HepG2 (cell line): ENCODE measurements at regions not wholly inside any gene's neighbourhood (a gene's known extent, or its start where the extent isn't known, plus 50 kb on each side); places are given as distances from the start of the nearest gene placed in this dataset.

Source experiments
- ATAC-seq: fragments of 200-7000 bp; cut with Tn5 transposase; 3 replicates; pipeline ENCODE4 v1.9.1; 2020; ENCODE audit warnings: mild to moderate bottlenecking, moderate library complexity
- BruUV-seq: library from RNA; stranded (reverse); fragments of 400-500 nt; replicated peaks from 2 replicates; lab custom pipeline; 2021; lab: Mats Ljungman, UMichigan
- CTCF ChIA-PET: fragments of 300-600 bp; formaldehyde crosslinking; extraction: SDS; loops from one replicate; lab custom pipeline; 2021; ENCODE audit warnings: low total read pairs, inconsistent platforms, low intra/inter-chr PET ratio; lab: Yijun Ruan, JAX
- POLR2A ChIA-PET: fragments of 350-600 bp; sonication (Branson Sonifier 250); formaldehyde crosslinking; loops from one replicate; lab custom pipeline; 2020; ENCODE audit warnings: antibody characterized with exemption, inconsistent platforms; lab: Yijun Ruan, JAX
- DNase-seq: peaks from one replicate; pipeline ENCODE4 v3.0.0-alpha.2; 2015; ENCODE audit warnings: low spot score
- FAIRE-seq: peaks from 3 replicates; lab custom pipeline; 2011; peaks lifted over from hg19 to GRCh38; lab: Jason Lieb, UNC
- H2AFZ ChIP-seq: one replicate; pipeline ENCODE4 v1.6.1; 2011; ENCODE audit warnings: low read length, inconsistent platforms
- H3K27ac ChIP-seq: fragments of 300-600 bp; 3 replicates; pipeline ENCODE4 v1.8.0; 2011; ENCODE audit warnings: mixed run types, mild to moderate bottlenecking, mixed read lengths, low read length, inconsistent platforms; ENCODE audit not compliant: insufficient read depth; ENCODE audit errors: extremely low read length
- H3K27me3 ChIP-seq, 2 experiments: fragments of 200-600 bp in 1 of 2; 2 replicates in 1 of 2; 3 replicates in 1 of 2; pipeline versions ENCODE4 v1.6.0 to v1.8.0; 2011; ENCODE audit warnings: low read length in 2 of 2, mild to moderate bottlenecking in 2 of 2, moderate library complexity in 2 of 2, inconsistent platforms in 1 of 2; ENCODE audit not compliant: insufficient read depth in 2 of 2, control insufficient read depth in 1 of 2
- H3K36me3 ChIP-seq, 2 experiments: fragments of 200-600 bp in 1 of 2; replicated peaks in 1 of 2; 2 replicates in 1 of 2; 3 replicates in 1 of 2; pipeline versions ENCODE4 v1.5.1 to v1.8.0; 2011; ENCODE audit warnings: low read length in 2 of 2, inconsistent platforms in 1 of 2; ENCODE audit not compliant: insufficient read depth in 2 of 2, control insufficient read depth in 1 of 2
- H3K4me1 ChIP-seq: 2 replicates; pipeline ENCODE4 v1.5.1; 2012; ENCODE audit warnings: low read length, inconsistent platforms; ENCODE audit not compliant: insufficient read depth
- H3K4me2 ChIP-seq: 2 replicates; pipeline ENCODE4 v1.6.0; 2011; ENCODE audit warnings: low read depth, low read length, inconsistent platforms
- H3K4me3 ChIP-seq, 3 experiments: fragments of 200-600 bp in 1 of 3; sonication (generic), shearing (Covaris generic) in 1 of 3; replicated peaks in 1 of 3; 2 replicates each; pipeline ENCODE4 v1.5.1; 2011 to 2016; ENCODE audit warnings: low read length in 3 of 3, inconsistent platforms in 2 of 3, low read depth in 2 of 3, mild to moderate bottlenecking in 2 of 3, control low read depth in 1 of 3, mixed read lengths in 1 of 3; ENCODE audit not compliant: insufficient read depth in 1 of 3
- H3K79me2 ChIP-seq: one replicate; pipeline ENCODE4 v1.6.1; 2011; ENCODE audit warnings: low read length, inconsistent platforms; ENCODE audit not compliant: insufficient read depth
- H3K9ac ChIP-seq: 2 replicates; pipeline ENCODE4 v1.6.0; 2011; ENCODE audit warnings: mild to moderate bottlenecking, low read depth, low read length, inconsistent platforms; ENCODE audit not compliant: insufficient read depth
- H3K9me3 ChIP-seq: 2 replicates; pipeline ENCODE4 v1.5.1; 2012; ENCODE audit warnings: mild to moderate bottlenecking, low read length
- H4K20me1 ChIP-seq: 2 replicates; pipeline ENCODE4 v1.6.0; 2011; ENCODE audit warnings: inconsistent platforms, mild to moderate bottlenecking, low read length, moderate library complexity; ENCODE audit not compliant: insufficient read depth
- ATM ChIP-seq: fragments of 450-650 bp; IDR thresholded peaks from 2 replicates; pipeline ENCODE4 v1.7.1; 2017; ENCODE audit warnings: mild to moderate bottlenecking, borderline replicate concordance
- MAFK ChIP-seq, 2 experiments: IDR thresholded peaks in 1 of 2; conservative IDR thresholded peaks in 1 of 2; 2 replicates each; pipeline ENCODE4 v1.6.1; 2011; ENCODE audit warnings: improper control_type of control experiment in 2 of 2, low read length in 2 of 2
- in situ Hi-C: cut with HindIII; loops from 2 replicates; pipeline ENCODE4 v1.10.0; 2017; ENCODE audit warnings: low pct_unique_long_range_greater_than_20kb; ENCODE audit not compliant: extremely low pct_ligation_motif_present
- intact Hi-C: fragments of 100-400 bp; cut with micrococcal nuclease; formaldehyde crosslinking; loops from one replicate; pipeline ENCODE4 v1.10.0; 2022; ENCODE audit not compliant: unreplicated experiment
- TF ChIP-seq, protein P1 (sequence below): sonication (generic); formaldehyde crosslinking; IDR thresholded peaks from 2 replicates; pipeline ENCODE4 v1.4.0; 2020; ENCODE audit warnings: mild to moderate bottlenecking, missing genetic modification reagents
- TF ChIP-seq, protein P2 (sequence below): sonication (generic); formaldehyde crosslinking; IDR thresholded peaks from 2 replicates; pipeline ENCODE4 v1.8.1; 2022; ENCODE audit warnings: mild to moderate bottlenecking, missing genetic modification reagents
- TF ChIP-seq, protein P3 (sequence below): sonication (generic); formaldehyde crosslinking; IDR thresholded peaks from 2 replicates; pipeline ENCODE4 v1.9.0; 2021; ENCODE audit warnings: missing genetic modification reagents, borderline replicate concordance

DNA sequence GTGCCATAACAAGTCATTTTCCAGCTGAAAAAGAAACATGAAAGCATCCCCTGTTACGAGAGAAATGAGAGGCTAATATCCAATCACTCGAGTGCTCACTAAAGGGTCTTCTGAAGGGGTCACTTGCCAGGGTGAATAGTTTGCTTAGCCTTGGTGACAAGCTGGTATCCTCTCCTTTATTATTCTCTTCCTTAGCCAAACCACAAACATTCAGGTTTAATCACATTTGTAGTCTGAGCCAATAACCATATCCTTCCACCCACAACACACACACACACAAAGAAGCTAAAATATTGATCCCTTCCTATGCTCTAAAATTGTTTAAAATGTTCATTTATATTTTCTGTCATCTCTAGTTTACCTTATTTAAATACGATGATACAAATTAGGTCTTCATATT, 240.5 kb upstream of the TMCO5A start (continued):
- TF ChIP-seq, protein P1, sequence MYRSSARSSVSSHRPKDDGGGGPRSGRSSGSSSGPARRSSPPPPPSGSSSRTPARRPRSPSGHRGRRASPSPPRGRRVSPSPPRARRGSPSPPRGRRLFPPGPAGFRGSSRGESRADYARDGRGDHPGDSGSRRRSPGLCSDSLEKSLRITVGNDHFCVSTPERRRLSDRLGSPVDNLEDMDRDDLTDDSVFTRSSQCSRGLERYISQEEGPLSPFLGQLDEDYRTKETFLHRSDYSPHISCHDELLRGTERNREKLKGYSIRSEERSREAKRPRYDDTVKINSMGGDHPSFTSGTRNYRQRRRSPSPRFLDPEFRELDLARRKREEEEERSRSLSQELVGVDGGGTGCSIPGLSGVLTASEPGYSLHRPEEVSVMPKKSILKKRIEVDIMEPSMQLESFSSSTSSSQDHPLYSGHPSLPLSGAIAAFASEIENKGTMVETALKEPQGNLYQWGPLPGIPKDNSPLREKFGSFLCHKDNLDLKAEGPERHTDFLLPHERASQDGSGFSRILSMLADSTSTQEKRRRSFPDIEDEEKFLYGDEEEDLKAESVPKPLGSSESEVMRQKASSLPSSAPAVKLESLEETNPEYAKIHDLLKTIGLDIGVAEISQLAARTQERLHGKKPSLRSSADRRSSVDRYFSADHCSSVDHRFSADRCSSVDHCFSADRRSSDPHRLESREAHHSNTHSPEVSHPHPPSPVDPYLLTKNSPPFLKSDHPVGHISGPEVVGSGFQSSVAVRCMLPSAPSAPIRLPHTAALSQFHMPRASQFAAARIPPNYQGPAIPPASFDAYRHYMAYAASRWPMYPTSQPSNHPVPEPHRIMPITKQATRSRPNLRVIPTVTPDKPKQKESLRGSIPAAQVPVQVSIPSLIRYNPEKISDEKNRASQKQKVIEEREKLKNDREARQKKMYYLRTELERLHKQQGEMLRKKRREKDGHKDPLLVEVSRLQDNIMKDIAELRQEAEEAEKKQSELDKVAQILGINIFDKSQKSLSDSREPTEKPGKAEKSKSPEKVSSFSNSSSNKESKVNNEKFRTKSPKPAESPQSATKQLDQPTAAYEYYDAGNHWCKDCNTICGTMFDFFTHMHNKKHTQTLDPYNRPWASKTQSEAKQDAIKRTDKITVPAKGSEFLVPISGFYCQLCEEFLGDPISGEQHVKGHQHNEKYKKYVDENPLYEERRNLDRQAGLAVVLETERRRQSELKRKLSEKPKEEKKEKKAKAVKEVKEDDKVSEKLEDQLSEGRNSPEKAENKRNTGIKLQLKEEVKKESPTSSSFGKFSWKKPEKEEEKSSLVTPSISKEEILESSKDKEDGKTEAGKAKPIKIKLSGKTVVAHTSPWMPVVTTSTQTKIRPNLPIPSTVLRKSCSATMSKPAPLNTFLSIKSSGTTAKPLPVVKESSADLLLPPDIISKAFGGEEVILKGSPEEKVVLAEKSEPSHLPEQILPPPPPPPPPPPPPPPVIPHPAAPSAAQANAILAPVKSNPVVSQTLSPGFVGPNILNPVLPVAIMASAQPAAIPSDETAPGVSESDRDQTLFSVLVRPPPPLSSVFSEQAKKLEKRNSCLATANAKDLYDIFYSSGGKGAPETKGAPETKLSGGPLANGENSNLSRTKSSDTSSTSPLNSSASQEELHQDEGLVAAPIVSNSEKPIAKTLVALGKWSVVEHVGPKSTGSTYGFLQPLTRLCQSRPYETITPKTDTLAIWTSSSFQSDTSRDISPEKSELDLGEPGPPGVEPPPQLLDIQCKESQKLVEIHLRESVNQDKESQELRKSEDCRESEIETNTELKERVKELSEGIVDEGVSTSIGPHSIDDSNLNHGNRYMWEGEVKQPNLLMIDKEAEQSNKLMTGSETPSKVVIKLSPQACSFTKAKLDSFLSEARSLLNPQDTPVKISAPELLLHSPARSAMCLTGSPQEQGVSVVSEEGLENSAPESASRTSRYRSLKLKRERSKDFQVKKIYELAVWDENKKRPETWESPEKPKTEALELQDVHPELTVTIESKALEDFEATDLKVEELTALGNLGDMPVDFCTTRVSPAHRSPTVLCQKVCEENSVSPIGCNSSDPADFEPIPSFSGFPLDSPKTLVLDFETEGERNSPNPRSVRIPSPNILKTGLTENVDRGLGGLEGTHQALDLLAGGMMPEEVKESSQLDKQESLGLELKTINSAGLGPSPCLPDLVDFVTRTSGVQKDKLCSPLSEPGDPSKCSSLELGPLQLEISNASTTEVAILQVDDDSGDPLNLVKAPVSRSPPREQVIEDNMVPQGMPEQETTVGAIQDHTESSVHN (CRISPR knock-in tag), result no peak
- TF ChIP-seq ATM, result no peak
- TF ChIP-seq, protein P2, sequence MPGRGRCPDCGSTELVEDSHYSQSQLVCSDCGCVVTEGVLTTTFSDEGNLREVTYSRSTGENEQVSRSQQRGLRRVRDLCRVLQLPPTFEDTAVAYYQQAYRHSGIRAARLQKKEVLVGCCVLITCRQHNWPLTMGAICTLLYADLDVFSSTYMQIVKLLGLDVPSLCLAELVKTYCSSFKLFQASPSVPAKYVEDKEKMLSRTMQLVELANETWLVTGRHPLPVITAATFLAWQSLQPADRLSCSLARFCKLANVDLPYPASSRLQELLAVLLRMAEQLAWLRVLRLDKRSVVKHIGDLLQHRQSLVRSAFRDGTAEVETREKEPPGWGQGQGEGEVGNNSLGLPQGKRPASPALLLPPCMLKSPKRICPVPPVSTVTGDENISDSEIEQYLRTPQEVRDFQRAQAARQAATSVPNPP, result no peak

DNA sequence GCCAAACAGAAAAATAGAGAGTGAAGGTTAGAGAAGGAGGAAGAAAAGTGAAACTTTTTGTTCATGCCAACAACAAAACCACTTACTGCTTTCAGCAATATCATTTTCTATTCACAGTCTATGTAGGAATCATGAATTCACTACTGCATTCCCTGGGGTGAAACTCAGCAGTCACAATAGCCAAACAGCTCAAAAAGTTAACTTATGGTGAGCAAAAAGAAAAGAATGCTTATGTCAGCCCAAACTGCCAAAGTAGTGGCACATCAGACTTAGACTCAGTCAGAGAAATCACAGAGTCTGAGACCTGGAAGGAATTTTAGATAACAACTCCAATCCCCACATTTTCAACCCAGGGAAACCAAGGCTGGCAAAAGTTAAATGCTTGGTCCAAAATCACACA, 238.7 kb upstream of the TMCO5A start:
- ChIA-PET POLR2A (no interaction called here), CTCF (no interaction called here)
- no peak for ATAC-seq
- in situ Hi-C loops, result no loop called here
- no peaks in the 10 kb centered on the region for H3K9me3 ChIP-seq
- no peaks in the 10 kb centered on the region for H3K4me1 ChIP-seq
- TF ChIP-seq, protein P3, sequence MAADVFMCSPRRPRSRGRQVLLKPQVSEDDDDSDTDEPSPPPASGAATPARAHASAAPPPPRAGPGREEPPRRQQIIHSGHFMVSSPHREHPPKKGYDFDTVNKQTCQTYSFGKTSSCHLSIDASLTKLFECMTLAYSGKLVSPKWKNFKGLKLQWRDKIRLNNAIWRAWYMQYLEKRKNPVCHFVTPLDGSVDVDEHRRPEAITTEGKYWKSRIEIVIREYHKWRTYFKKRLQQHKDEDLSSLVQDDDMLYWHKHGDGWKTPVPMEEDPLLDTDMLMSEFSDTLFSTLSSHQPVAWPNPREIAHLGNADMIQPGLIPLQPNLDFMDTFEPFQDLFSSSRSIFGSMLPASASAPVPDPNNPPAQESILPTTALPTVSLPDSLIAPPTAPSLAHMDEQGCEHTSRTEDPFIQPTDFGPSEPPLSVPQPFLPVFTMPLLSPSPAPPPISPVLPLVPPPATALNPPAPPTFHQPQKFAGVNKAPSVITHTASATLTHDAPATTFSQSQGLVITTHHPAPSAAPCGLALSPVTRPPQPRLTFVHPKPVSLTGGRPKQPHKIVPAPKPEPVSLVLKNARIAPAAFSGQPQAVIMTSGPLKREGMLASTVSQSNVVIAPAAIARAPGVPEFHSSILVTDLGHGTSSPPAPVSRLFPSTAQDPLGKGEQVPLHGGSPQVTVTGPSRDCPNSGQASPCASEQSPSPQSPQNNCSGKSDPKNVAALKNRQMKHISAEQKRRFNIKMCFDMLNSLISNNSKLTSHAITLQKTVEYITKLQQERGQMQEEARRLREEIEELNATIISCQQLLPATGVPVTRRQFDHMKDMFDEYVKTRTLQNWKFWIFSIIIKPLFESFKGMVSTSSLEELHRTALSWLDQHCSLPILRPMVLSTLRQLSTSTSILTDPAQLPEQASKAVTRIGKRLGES (CRISPR knock-in tag), result no peak
- TF ChIP-seq MAFK (conservative IDR thresholded peaks at IDR 0.05 in 1 of 2, IDR thresholded peaks at IDR 0.05 in 1 of 2; ENCODE audit: low read length in 2 of 2), result peak in 1 of 2 experiments; percentile 12; a peak in 2 of 4 replicates
- TF ChIP-seq, all 625 proteins: peak for 1
- H3K9ac ChIP-seq, result no peak overlapping the region
- no peak overlapping the region for H3K27ac ChIP-seq
- no peaks in the 10 kb centered on the region for H3K36me3 ChIP-seq
- no TSS peak for BruUV-seq
- intact Hi-C loops, result no loop called here
- DNase-seq (no peak), FAIRE-seq (no peak)
- no peak overlapping the region for H2AFZ ChIP-seq
- no peak overlapping the region for H3K4me3 ChIP-seq
- H3K27me3 ChIP-seq, result no peaks in the 10 kb centered on the region
- no peaks in the 10 kb centered on the region for H4K20me1 ChIP-seq
- no peaks in the 10 kb centered on the region for H3K79me2 ChIP-seq
- no peak overlapping the region for H3K4me2 ChIP-seq
